Natural killer cell (primary cell): ENCODE measurements at regions not wholly inside any gene's neighbourhood (a gene's known extent, or its start where the extent isn't known, plus 50 kb on each side); places are given as distances from the start of the nearest gene placed in this dataset.
"Not testable (repeated sequence)": the region's sequence is repeated elsewhere in the genome, so short reads cannot be mapped to it uniquely, and the experiment has no call there.

Experiments used
- ATAC-seq, 3 donors: fragments of 150-1000 bp in 2 of 3; fragments of 200-7000 bp in 1 of 3; cut with Tn5 transposase; 1 replicate in 1 of 3; 2 replicates in 2 of 3; pipeline ENCODE4 v1.10.0; 2021; ENCODE audit warnings: mild to moderate bottlenecking in 2 of 3, moderate library complexity in 2 of 3
- DNase-seq, 2 donors: peaks; one replicate each; pipeline versions ENCODE4 v3.0.0 to v3.0.0-alpha.2; 2013 to 2021; ENCODE audit warnings: mixed read lengths in 1 of 2
- H3K27ac ChIP-seq: one replicate; pipeline ENCODE4 v1.5.1; 2013; ENCODE audit warnings: mild to moderate bottlenecking, low read length
- H3K27me3 ChIP-seq: one replicate; pipeline ENCODE4 v1.6.1; 2013; ENCODE audit warnings: low read length; ENCODE audit not compliant: control insufficient read depth, insufficient read depth
- H3K36me3 ChIP-seq: one replicate; pipeline ENCODE4 v1.6.1; 2013; ENCODE audit warnings: low read length; ENCODE audit not compliant: control insufficient read depth, insufficient read depth
- H3K4me1 ChIP-seq: one replicate; pipeline ENCODE4 v1.6.1; 2013; ENCODE audit warnings: low read length; ENCODE audit not compliant: control insufficient read depth, insufficient read depth
- H3K4me3 ChIP-seq: one replicate; pipeline ENCODE4 v1.5.1; 2013; ENCODE audit warnings: low read length
- H3K9me3 ChIP-seq: one replicate; pipeline ENCODE4 v1.6.1; 2013; ENCODE audit warnings: low read length; ENCODE audit not compliant: control insufficient read depth, insufficient read depth
- H3K27ac Mint-ChIP-seq, 2 donors: one replicate each; pipeline ENCODE4 v1.8.0; 2022; ENCODE audit warnings: mild to moderate bottlenecking in 2 of 2, mixed read lengths in 2 of 2, moderate library complexity in 1 of 2
- H3K27me3 Mint-ChIP-seq, 2 donors: one replicate each; pipeline ENCODE4 v1.8.0; 2022; ENCODE audit warnings: low read depth in 2 of 2, mixed read lengths in 2 of 2
- H3K36me3 Mint-ChIP-seq: one replicate; pipeline ENCODE4 v1.8.0; 2022; ENCODE audit warnings: mixed read lengths
- H3K4me1 Mint-ChIP-seq, 2 donors: one replicate each; pipeline ENCODE4 v1.8.0; 2022; ENCODE audit warnings: mixed read lengths in 2 of 2
- H3K4me3 Mint-ChIP-seq: one replicate; pipeline ENCODE4 v1.8.0; 2022; ENCODE audit warnings: mild to moderate bottlenecking, moderate library complexity, mixed read lengths
- H3K9me3 Mint-ChIP-seq, 2 donors: one replicate each; pipeline ENCODE4 v1.8.0; 2022; ENCODE audit warnings: mixed read lengths in 2 of 2
- WGBS: methylation state at CpG from one replicate; pipeline ENCODE4 v1.1.7; 2013; ENCODE audit warnings: missing lambda C conversion rate; ENCODE audit not compliant: insufficient coverage; 5-methylcytosine and 5-hydroxymethylcytosine counted together
- intact Hi-C: fragments of 100-400 bp; cut with micrococcal nuclease; formaldehyde crosslinking; loops from one replicate; pipeline ENCODE4 v1.14.2; 2022
- TF ChIP-seq, protein P1 (sequence below): fragments of 200-600 bp; IDR thresholded peaks from one replicate; pipeline ENCODE4 v1.8.0; 2022; ENCODE audit warnings: antibody characterized with exemption

- Mint-ChIP-seq H3K9me3 (no peaks in the 10 kb centered on the region), H3K4me1 (no peaks in the 10 kb centered on the region), H3K27ac (no peak overlapping the region), H3K4me3 (no peak overlapping the region), H3K27me3 (no peaks in the 10 kb centered on the region), H3K36me3 (no peaks in the 10 kb centered on the region)
- WGBS, result 30% methylated on average over 1 of the region's 1 CpG
- no peak for ATAC-seq
- TF ChIP-seq, protein P1, sequence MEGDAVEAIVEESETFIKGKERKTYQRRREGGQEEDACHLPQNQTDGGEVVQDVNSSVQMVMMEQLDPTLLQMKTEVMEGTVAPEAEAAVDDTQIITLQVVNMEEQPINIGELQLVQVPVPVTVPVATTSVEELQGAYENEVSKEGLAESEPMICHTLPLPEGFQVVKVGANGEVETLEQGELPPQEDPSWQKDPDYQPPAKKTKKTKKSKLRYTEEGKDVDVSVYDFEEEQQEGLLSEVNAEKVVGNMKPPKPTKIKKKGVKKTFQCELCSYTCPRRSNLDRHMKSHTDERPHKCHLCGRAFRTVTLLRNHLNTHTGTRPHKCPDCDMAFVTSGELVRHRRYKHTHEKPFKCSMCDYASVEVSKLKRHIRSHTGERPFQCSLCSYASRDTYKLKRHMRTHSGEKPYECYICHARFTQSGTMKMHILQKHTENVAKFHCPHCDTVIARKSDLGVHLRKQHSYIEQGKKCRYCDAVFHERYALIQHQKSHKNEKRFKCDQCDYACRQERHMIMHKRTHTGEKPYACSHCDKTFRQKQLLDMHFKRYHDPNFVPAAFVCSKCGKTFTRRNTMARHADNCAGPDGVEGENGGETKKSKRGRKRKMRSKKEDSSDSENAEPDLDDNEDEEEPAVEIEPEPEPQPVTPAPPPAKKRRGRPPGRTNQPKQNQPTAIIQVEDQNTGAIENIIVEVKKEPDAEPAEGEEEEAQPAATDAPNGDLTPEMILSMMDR, result no peak
- Histone ChIP-seq H3K27ac (no peak overlapping the region), H3K36me3 (no peaks in the 10 kb centered on the region), H3K4me1 (no peaks in the 10 kb centered on the region), H3K4me3 (no peak overlapping the region), H3K9me3 (no peaks in the 10 kb centered on the region), H3K27me3 (no peaks in the 10 kb centered on the region)
- no peak for DNase-seq
- intact Hi-C loops, result no loop called here
Observed at GRCh38 chr2:90221300-90221651, 1529.8 kb downstream of the RPIA start.

DNA sequence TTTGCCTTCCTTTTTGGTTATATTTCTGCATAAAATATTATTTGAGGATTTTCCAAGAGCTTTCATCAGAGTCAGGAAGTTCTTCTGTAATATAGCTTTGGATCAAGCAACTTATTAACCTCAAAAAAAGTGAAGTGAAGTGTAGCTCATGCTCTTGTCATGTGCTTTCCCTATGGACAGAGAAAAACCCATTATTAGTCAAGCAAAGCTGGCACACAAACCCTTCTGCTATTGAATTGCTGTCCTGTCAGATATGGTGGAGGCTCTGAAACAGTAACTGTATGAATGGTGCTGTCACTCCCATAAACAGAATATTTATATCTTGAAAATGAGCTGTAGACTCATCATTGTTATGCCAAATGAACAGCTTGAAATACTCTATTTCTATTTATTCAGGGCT, 1533.3 kb downstream of the RPIA start:
- H3K9me3 Mint-ChIP-seq, H3K4me3 ChIP-seq, H3K27me3 ChIP-seq, DNase-seq, H3K27me3 Mint-ChIP-seq, H3K4me3 Mint-ChIP-seq, H3K4me1 Mint-ChIP-seq, intact Hi-C loops, ATAC-seq, H3K27ac Mint-ChIP-seq, H3K9me3 ChIP-seq, H3K36me3 Mint-ChIP-seq, H3K4me1 ChIP-seq, H3K36me3 ChIP-seq, H3K27ac ChIP-seq: not testable (repeated sequence)

DNA sequence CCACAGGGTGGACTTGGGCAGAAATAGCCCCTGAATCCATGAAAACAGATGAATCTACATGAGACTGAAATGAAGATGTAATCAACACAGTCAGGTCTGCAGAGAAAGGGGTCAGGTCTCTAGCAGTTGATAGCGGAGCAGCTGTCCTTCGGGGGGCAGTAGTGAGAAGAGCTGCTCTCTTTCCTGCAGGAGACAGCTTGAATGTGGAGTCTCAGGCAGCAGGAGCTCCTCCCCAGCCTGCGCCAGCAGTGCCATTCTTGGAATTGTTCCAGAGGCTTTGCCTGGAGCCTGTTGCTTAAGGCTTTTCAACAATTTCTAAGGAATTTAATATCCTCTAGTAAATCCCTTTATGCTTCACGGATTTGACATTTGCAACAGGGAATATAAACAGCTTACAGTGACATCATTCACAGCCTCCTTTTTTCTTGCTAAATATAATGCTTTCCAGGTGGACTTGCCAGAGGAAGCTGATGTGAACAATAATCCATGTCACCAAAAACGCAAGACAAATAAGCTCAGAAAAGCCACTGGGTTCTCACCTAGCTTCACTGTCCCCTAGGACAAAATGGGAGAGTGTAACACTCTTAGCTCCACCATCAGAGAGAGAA, 1535.1 kb downstream of the RPIA start:
- H3K27ac ChIP-seq, H3K27me3 Mint-ChIP-seq, H3K27ac Mint-ChIP-seq, H3K4me1 ChIP-seq, H3K36me3 ChIP-seq, ATAC-seq, H3K4me3 Mint-ChIP-seq, DNase-seq, H3K4me1 Mint-ChIP-seq, H3K4me3 ChIP-seq, H3K9me3 ChIP-seq, H3K9me3 Mint-ChIP-seq, H3K36me3 Mint-ChIP-seq, intact Hi-C loops, H3K27me3 ChIP-seq: not testable (repeated sequence)
- 61% methylated on average over 3 of the region's 5 CpGs for WGBS

GRCh38 chr2:90231199-90231598, 1539.7 kb downstream of the RPIA start:
- H3K27me3 Mint-ChIP-seq, DNase-seq, H3K27me3 ChIP-seq, intact Hi-C loops, H3K9me3 Mint-ChIP-seq, H3K9me3 ChIP-seq, H3K27ac Mint-ChIP-seq, H3K27ac ChIP-seq, H3K4me3 ChIP-seq, H3K36me3 Mint-ChIP-seq, H3K4me1 Mint-ChIP-seq, H3K4me3 Mint-ChIP-seq, H3K4me1 ChIP-seq, H3K36me3 ChIP-seq, ATAC-seq: not testable (repeated sequence)
- 88% methylated on average over 3 of the region's 4 CpGs for WGBS

DNA sequence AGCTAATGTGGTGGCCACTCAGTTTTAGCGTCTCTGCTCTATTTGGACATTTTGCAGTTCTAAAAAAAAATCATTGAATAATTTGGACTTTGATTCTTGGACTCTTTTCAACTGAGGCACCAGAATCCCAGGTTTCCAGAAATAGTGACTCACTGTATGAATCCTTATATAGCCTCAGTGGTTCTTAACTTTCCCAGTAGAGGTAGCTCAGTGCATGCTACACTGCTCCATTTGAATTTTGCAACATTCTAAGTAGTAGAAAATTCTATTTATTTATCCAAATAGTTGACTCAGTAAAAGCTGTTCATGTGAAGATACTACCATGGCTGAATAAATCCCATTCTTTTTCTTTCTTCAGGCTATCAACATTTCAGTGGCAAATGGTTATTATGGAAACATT, 1544.0 kb downstream of the RPIA start:
- WGBS, result no CpG with 5 or more reads among the region's 1 CpG
- H3K4me1 Mint-ChIP-seq, DNase-seq, H3K36me3 Mint-ChIP-seq, H3K27me3 Mint-ChIP-seq, H3K9me3 ChIP-seq, H3K4me3 Mint-ChIP-seq, H3K27ac ChIP-seq, H3K27ac Mint-ChIP-seq, H3K27me3 ChIP-seq, intact Hi-C loops, H3K9me3 Mint-ChIP-seq, H3K4me3 ChIP-seq, ATAC-seq, H3K36me3 ChIP-seq, H3K4me1 ChIP-seq: not testable (repeated sequence)

- H3K4me3 Mint-ChIP-seq, DNase-seq, H3K27me3 Mint-ChIP-seq, H3K36me3 Mint-ChIP-seq, H3K27me3 ChIP-seq, H3K4me1 ChIP-seq, H3K27ac Mint-ChIP-seq, intact Hi-C loops, H3K27ac ChIP-seq, H3K9me3 ChIP-seq, ATAC-seq, H3K4me3 ChIP-seq, H3K36me3 ChIP-seq, H3K4me1 Mint-ChIP-seq, H3K9me3 Mint-ChIP-seq: not testable (repeated sequence)
- 36% methylated on average over 31 of the region's 31 CpGs for WGBS
Observed at GRCh38 chr2:90237923-90238361, 1546.5 kb downstream of the RPIA start.

- WGBS, result 87% methylated on average over 40 of the region's 43 CpGs
- H3K4me1 Mint-ChIP-seq, H3K27me3 Mint-ChIP-seq, H3K9me3 ChIP-seq, H3K27me3 ChIP-seq, intact Hi-C loops, H3K36me3 Mint-ChIP-seq, H3K9me3 Mint-ChIP-seq, H3K4me3 ChIP-seq, ATAC-seq, H3K36me3 ChIP-seq, H3K27ac Mint-ChIP-seq, H3K4me1 ChIP-seq, H3K4me3 Mint-ChIP-seq, DNase-seq, H3K27ac ChIP-seq: not testable (repeated sequence)
Observed at GRCh38 chr2:90238505-90239230, 1547.2 kb downstream of the RPIA start.
